Thyroid gland (tissue), 4 donors: ENCODE measurements at regions not wholly inside any gene's neighbourhood (a gene's known extent, or its start where the extent isn't known, plus 50 kb on each side); places are given as distances from the start of the nearest gene placed in this dataset.

Source experiments
- POLR2A ChIP-seq, 2 donors: fragments of 450-650 bp; IDR thresholded peaks; one replicate each; pipeline ENCODE4 v1.6.1; 2017; ENCODE audit warnings: antibody characterized with exemption in 2 of 2, mild to moderate bottlenecking in 2 of 2, moderate library complexity in 1 of 2
- TF ChIP-seq, protein P1 (sequence below), 6 experiments: fragments of 200-600 bp in 3 of 6; fragments of 450-650 bp in 3 of 6; sonication (generic) in 3 of 6; IDR thresholded peaks; one replicate each; pipeline ENCODE4 v1.5.1; 2016 to 2019; ENCODE audit warnings: antibody characterized with exemption in 6 of 6, mild to moderate bottlenecking in 2 of 6, inconsistent platforms in 1 of 6, moderate library complexity in 1 of 6

- no peak for TF ChIP-seq POLR2A (IDR thresholded peaks at IDR 0.05)
- TF ChIP-seq, protein P1, sequence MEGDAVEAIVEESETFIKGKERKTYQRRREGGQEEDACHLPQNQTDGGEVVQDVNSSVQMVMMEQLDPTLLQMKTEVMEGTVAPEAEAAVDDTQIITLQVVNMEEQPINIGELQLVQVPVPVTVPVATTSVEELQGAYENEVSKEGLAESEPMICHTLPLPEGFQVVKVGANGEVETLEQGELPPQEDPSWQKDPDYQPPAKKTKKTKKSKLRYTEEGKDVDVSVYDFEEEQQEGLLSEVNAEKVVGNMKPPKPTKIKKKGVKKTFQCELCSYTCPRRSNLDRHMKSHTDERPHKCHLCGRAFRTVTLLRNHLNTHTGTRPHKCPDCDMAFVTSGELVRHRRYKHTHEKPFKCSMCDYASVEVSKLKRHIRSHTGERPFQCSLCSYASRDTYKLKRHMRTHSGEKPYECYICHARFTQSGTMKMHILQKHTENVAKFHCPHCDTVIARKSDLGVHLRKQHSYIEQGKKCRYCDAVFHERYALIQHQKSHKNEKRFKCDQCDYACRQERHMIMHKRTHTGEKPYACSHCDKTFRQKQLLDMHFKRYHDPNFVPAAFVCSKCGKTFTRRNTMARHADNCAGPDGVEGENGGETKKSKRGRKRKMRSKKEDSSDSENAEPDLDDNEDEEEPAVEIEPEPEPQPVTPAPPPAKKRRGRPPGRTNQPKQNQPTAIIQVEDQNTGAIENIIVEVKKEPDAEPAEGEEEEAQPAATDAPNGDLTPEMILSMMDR (IDR thresholded peaks at IDR 0.05), result no peak
Measured at GRCh38 chr5:61253547-61253946, 78.5 kb upstream of the ZSWIM6 start.
